BE2C (cell line): ENCODE measurements at regions not wholly inside any gene's neighbourhood (a gene's known extent, or its start where the extent isn't known, plus 50 kb on each side); places are given as distances from the start of the nearest gene placed in this dataset.

Experiments
- DNase-seq: peaks from one replicate; pipeline ENCODE4 v3.0.0-alpha.2; 2020
- H3K27me3 ChIP-seq: fragments of 250-450 bp; sonication (Bioruptor Pico); 2 replicates; pipeline ENCODE4 v1.5.1; 2020; ENCODE audit warnings: mild to moderate bottlenecking
- H3K36me3 ChIP-seq: fragments of 250-450 bp; sonication (Bioruptor Pico); 2 replicates; pipeline ENCODE4 v1.5.1; 2020; ENCODE audit warnings: mild to moderate bottlenecking
- H3K4me1 ChIP-seq: fragments of 250-450 bp; sonication (Bioruptor Pico); 2 replicates; pipeline ENCODE4 v1.5.1; 2020
- H3K4me3 ChIP-seq: 2 replicates; pipeline ENCODE4 v1.5.1; 2011; ENCODE audit warnings: low read depth, low read length
- H3K9me3 ChIP-seq: fragments of 250-450 bp; sonication (Bioruptor Pico); 2 replicates; pipeline ENCODE4 v1.5.1; 2020
- TF ChIP-seq, protein P1 (sequence below): IDR thresholded peaks from 2 replicates; pipeline ENCODE4 v1.5.1; 2012; ENCODE audit warnings: mild to moderate bottlenecking, low read depth, low read length

DNA sequence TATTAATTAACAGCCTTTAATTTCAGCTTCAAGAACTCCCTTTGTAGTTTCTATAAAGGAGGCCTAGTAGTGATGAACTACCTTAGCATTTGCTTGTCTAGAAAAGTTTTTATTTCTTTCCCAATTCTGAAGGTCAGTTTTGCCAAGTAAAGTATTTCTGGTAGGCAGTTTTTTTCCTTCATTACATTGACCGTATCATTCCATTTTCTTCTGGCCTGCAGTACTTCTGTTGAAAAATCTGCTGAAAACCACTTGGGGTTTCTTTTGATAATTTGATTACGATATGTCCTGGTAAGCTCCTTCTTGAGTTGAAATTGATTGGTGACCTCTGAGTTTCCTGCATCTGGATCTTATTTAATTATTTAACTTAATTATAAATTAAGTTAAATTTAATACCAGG lies 691.8 kb downstream of the TSN start:
- Histone ChIP-seq H3K9me3 (no peaks in the 10 kb centered on the region), H3K36me3 (no peaks in the 10 kb centered on the region), H3K4me1 (no peaks in the 10 kb centered on the region), H3K27me3 (no peaks in the 10 kb centered on the region), H3K4me3 (no peak overlapping the region)
- no peak for DNase-seq
- TF ChIP-seq, protein P1, sequence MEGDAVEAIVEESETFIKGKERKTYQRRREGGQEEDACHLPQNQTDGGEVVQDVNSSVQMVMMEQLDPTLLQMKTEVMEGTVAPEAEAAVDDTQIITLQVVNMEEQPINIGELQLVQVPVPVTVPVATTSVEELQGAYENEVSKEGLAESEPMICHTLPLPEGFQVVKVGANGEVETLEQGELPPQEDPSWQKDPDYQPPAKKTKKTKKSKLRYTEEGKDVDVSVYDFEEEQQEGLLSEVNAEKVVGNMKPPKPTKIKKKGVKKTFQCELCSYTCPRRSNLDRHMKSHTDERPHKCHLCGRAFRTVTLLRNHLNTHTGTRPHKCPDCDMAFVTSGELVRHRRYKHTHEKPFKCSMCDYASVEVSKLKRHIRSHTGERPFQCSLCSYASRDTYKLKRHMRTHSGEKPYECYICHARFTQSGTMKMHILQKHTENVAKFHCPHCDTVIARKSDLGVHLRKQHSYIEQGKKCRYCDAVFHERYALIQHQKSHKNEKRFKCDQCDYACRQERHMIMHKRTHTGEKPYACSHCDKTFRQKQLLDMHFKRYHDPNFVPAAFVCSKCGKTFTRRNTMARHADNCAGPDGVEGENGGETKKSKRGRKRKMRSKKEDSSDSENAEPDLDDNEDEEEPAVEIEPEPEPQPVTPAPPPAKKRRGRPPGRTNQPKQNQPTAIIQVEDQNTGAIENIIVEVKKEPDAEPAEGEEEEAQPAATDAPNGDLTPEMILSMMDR, result no peak

DNA sequence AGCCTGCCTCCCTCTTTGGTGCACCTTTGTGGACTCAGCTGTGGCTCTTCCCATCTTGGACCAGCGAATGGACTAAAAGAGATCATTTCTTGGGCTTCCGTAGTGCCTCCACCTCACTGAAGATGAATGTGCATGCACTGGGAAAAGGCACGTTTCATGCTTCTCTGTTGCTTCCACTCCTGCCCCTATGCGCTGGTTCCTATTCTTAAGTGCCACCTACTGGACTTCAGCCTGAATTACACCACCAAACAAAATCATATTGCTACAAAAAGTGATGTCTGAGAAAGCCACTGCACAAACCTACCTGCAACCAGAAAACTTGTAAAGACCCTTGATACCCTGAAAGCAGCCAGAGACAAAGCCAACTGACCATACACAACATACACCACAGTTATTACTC lies 695.6 kb downstream of the TSN start:
- peak; percentile 8 for DNase-seq
- TF ChIP-seq, protein P1, result peak; percentile 56
- no peaks in the 10 kb centered on the region for H3K9me3 ChIP-seq
- H3K36me3 ChIP-seq, result no peaks in the 10 kb centered on the region
- no peaks in the 10 kb centered on the region for H3K4me1 ChIP-seq
- no peak overlapping the region for H3K4me3 ChIP-seq
- H3K27me3 ChIP-seq, result no peaks in the 10 kb centered on the region

DNA sequence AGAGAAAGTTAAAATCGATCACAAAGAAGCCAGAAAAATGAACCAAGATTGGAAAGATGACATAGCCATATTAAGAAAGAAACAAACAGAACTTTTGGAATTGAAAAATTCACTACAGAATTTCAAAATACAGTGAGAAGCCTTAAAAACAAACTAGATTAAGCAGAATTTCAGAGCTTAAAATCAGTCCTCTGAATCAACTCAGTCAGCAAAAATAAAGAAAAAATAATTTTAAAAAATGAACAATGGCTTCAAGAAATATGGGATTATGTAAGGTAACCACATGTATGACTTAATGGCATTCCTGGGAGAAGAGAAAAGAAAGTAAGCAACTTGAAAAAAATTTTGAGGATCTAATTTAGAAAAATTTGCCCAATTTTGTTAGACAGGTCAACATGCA lies 696.2 kb downstream of the TSN start:
- no peaks in the 10 kb centered on the region for H3K27me3 ChIP-seq
- TF ChIP-seq, protein P1, result no peak
- H3K4me1 ChIP-seq, result no peaks in the 10 kb centered on the region
- no peak overlapping the region for H3K4me3 ChIP-seq
- no peak for DNase-seq
- H3K36me3 ChIP-seq, result no peaks in the 10 kb centered on the region
- no peaks in the 10 kb centered on the region for H3K9me3 ChIP-seq

DNA sequence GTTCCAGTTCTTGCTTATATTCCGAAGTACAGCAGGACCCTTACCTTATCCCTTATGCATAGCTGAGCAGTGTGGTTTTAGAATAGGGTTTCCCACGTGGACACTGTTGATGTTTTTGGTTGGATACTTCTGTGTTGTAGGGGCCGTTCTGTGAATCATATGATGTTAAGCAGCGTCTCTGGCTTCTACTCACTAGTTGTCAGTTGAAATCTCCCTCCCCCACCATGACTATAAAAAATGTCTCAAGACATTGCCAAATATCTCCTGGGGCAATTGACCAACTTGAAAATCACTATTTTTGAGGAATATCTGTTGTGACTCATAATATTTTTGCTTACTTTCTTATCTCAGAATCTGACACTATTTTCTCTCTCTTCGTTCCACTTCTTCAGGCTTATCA lies 713.7 kb downstream of the TSN start:
- TF ChIP-seq, protein P1, result no peak
- Histone ChIP-seq H3K9me3 (no peaks in the 10 kb centered on the region), H3K27me3 (no peaks in the 10 kb centered on the region), H3K4me3 (no peak overlapping the region), H3K36me3 (no peaks in the 10 kb centered on the region), H3K4me1 (no peaks in the 10 kb centered on the region)
- no peak for DNase-seq

DNA sequence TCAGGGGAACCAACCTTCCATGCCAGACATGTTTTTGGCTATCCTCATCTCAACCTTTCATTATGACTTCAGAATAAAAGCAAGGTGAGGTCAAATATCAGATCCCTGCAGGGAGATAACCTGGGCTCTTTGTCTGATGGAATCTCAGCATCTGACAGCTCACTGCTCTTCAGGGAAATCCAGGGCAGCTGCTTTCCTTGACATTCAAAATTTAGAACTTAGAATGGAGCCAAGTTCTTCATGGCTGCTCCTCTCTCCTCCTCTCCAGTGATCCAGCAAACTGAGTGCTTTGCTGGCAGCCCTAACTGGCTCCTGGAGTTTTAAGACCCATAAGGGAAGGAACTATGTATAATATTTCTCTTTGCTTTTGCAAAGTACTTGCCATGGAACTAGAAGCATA lies 716.3 kb downstream of the TSN start:
- H3K27me3 ChIP-seq, result no peaks in the 10 kb centered on the region
- no peaks in the 10 kb centered on the region for H3K4me1 ChIP-seq
- TF ChIP-seq, protein P1, result no peak
- no peak overlapping the region for H3K4me3 ChIP-seq
- no peaks in the 10 kb centered on the region for H3K9me3 ChIP-seq
- no peak for DNase-seq
- H3K36me3 ChIP-seq, result no peaks in the 10 kb centered on the region

DNA sequence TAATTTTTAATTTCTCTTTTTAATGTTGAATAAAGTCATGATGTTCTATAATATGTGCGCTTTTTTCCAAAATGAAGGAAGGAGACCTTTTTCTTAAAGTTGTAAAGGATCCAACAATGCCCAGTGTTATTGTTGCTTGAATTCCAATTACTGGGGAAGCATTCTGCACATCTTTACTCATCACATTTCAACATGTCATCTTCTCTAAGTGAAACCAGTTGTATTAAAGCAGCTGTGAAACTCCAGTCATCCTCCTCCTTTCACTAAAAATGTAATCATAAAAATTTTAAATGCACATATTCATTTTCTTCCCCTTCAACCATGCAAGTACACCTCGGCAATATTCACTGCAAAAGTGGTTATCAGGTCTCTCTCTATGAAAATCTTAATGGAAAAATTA lies 722.7 kb downstream of the TSN start:
- H3K9me3 ChIP-seq, result no peaks in the 10 kb centered on the region
- no peak for DNase-seq
- no peaks in the 10 kb centered on the region for H3K4me1 ChIP-seq
- no peaks in the 10 kb centered on the region for H3K27me3 ChIP-seq
- no peak overlapping the region for H3K4me3 ChIP-seq
- no peaks in the 10 kb centered on the region for H3K36me3 ChIP-seq
- TF ChIP-seq, protein P1, result no peak
